ENCODE measurements at regions not wholly inside any gene's neighbourhood (a gene's known extent, or its start where the extent isn't known, plus 50 kb on each side); places are given as distances from the start of the nearest gene placed in this dataset.

- TF ChIP-seq EZH2 (IDR thresholded peaks at IDR 0.05; ENCODE audit: low read length) (no peak), CTCF (optimal IDR thresholded peaks at IDR 0.05 in 1 of 3, IDR thresholded peaks at IDR 0.05 in 1 of 3, conservative IDR thresholded peaks at IDR 0.05 in 1 of 3; ENCODE audit: extremely low read depth in 1 of 3, insufficient read depth in 2 of 3, low read length in 3 of 3) (no peak)
Observed at GRCh38 chr15:95606551-95606950, 723.9 kb upstream of the NR2F2 start.

All from keratinocyte (primary cell).